H9 (cell line): ENCODE measurements at regions not wholly inside any gene's neighbourhood (a gene's known extent, or its start where the extent isn't known, plus 50 kb on each side); places are given as distances from the start of the nearest gene placed in this dataset.

ENCODE experiments used
- DNase-seq: peaks from one replicate; pipeline ENCODE4 v3.0.0-alpha.2; 2017
- H2AFZ ChIP-seq: one replicate; pipeline ENCODE4 v1.6.1; 2013; ENCODE audit warnings: mild to moderate bottlenecking, low read length, control low read depth, moderate library complexity
- H2AK5ac ChIP-seq: 2 replicates; pipeline ENCODE4 v1.6.1; 2013; ENCODE audit warnings: low read length, control low read depth, mixed read lengths; ENCODE audit not compliant: insufficient read length
- H2BK120ac ChIP-seq: one replicate; pipeline ENCODE4 v1.6.1; 2013; ENCODE audit warnings: low read depth, mild to moderate bottlenecking, low read length, control low read depth, inconsistent platforms; ENCODE audit not compliant: poor library complexity, severe bottlenecking
- H2BK12ac ChIP-seq: 2 replicates; pipeline ENCODE4 v1.6.1; 2013; ENCODE audit warnings: low read length, control low read depth, mixed read lengths, low read depth; ENCODE audit not compliant: insufficient read length
- H2BK15ac ChIP-seq: 2 replicates; pipeline ENCODE4 v1.6.1; 2013; ENCODE audit warnings: low read depth, low read length, control low read depth
- H2BK20ac ChIP-seq: one replicate; pipeline ENCODE4 v1.6.1; 2013; ENCODE audit warnings: low read depth, mild to moderate bottlenecking, low read length, control low read depth, inconsistent platforms; ENCODE audit not compliant: poor library complexity, severe bottlenecking
- H2BK5ac ChIP-seq: 2 replicates; pipeline ENCODE4 v1.6.1; 2013; ENCODE audit warnings: low read length, control low read depth, mixed read lengths; ENCODE audit not compliant: insufficient read length
- H3K14ac ChIP-seq: 2 replicates; pipeline ENCODE4 v1.6.1; 2013; ENCODE audit warnings: low read length, control low read depth; ENCODE audit not compliant: insufficient read depth
- H3K18ac ChIP-seq: 2 replicates; pipeline ENCODE4 v1.6.1; 2013; ENCODE audit warnings: low read depth, mild to moderate bottlenecking, mixed read lengths, low read length, control low read depth; ENCODE audit not compliant: insufficient read length
- H3K23ac ChIP-seq: 2 replicates; pipeline ENCODE4 v1.6.1; 2013; ENCODE audit warnings: low read length, control low read depth, mixed read lengths, low read depth; ENCODE audit not compliant: insufficient read length
- H3K23me2 ChIP-seq: 2 replicates; pipeline ENCODE4 v1.6.1; 2013; ENCODE audit warnings: low read depth, mild to moderate bottlenecking, mixed read lengths, low read length, control low read depth; ENCODE audit not compliant: insufficient read length, poor library complexity, severe bottlenecking
- H3K27ac ChIP-seq: 2 replicates; pipeline ENCODE4 v1.5.1; 2013; ENCODE audit warnings: low read length, control low read depth, mixed read lengths, low read depth; ENCODE audit not compliant: insufficient read length
- H3K27me3 ChIP-seq: 2 replicates; pipeline ENCODE4 v1.6.1; 2013; ENCODE audit warnings: low read length, control low read depth, inconsistent platforms; ENCODE audit not compliant: insufficient read depth
- H3K4ac ChIP-seq: 2 replicates; pipeline ENCODE4 v1.6.1; 2013; ENCODE audit warnings: low read depth, mild to moderate bottlenecking, control low read depth, inconsistent platforms, low read length, moderate library complexity
- H3K4me1 ChIP-seq: 2 replicates; pipeline ENCODE4 v1.6.1; 2013; ENCODE audit warnings: low read length, control low read depth, inconsistent platforms; ENCODE audit not compliant: insufficient read depth
- H3K4me2 ChIP-seq: 2 replicates; pipeline ENCODE4 v1.6.1; 2013; ENCODE audit warnings: low read length, control low read depth, mixed read lengths; ENCODE audit not compliant: insufficient read length, insufficient read depth
- H3K56ac ChIP-seq: 2 replicates; pipeline ENCODE4 v1.6.1; 2013; ENCODE audit warnings: low read depth, mild to moderate bottlenecking, mixed read lengths, low read length, control low read depth; ENCODE audit not compliant: insufficient read length
- H3K79me1 ChIP-seq: 2 replicates; pipeline ENCODE4 v1.6.1; 2013; ENCODE audit warnings: low read depth, mild to moderate bottlenecking, moderate library complexity, low read length, control low read depth, inconsistent platforms; ENCODE audit not compliant: insufficient read depth, poor library complexity, severe bottlenecking
- H3K79me2 ChIP-seq: 2 replicates; pipeline ENCODE4 v1.6.1; 2013; ENCODE audit warnings: low read length, control low read depth, inconsistent platforms; ENCODE audit not compliant: insufficient read depth
- H3K9ac ChIP-seq: 2 replicates; pipeline ENCODE4 v1.6.1; 2013; ENCODE audit warnings: low read length, control low read depth, mixed read lengths; ENCODE audit not compliant: insufficient read length; ENCODE audit errors: extremely low read depth
- H3K9me3 ChIP-seq: one replicate; pipeline ENCODE4 v1.6.1; 2013; ENCODE audit warnings: low read depth, low read length, inconsistent platforms; ENCODE audit not compliant: control insufficient read depth
- H3T11ph ChIP-seq: one replicate; pipeline ENCODE4 v1.6.1; 2013; ENCODE audit warnings: mild to moderate bottlenecking, low read length, control low read depth, inconsistent platforms
- H4K20me1 ChIP-seq: one replicate; pipeline ENCODE4 v1.6.1; 2013; ENCODE audit not compliant: control insufficient read depth, insufficient read length, insufficient read depth
- H4K5ac ChIP-seq: 2 replicates; pipeline ENCODE4 v1.6.1; 2013; ENCODE audit warnings: low read depth, mild to moderate bottlenecking, mixed read lengths, low read length, control low read depth; ENCODE audit not compliant: insufficient read length
- H4K8ac ChIP-seq: replicated peaks from 2 replicates; pipeline ENCODE4 v1.6.1; 2013; ENCODE audit warnings: low read length, control low read depth, mixed read lengths, low read depth; ENCODE audit not compliant: insufficient read length
- H4K91ac ChIP-seq: 2 replicates; pipeline ENCODE4 v1.6.1; 2013; ENCODE audit warnings: low read depth, mild to moderate bottlenecking, moderate library complexity, mixed read lengths, low read length, control low read depth; ENCODE audit not compliant: insufficient read length
- H3K27ac Mint-ChIP-seq, 3 experiments: 2 replicates in 2 of 3; 3 replicates in 1 of 3; pipeline ENCODE4 v1.8.0; 2020 to 2021; ENCODE audit warnings: mixed read lengths in 3 of 3, mild to moderate bottlenecking in 1 of 3, moderate library complexity in 1 of 3
- H3K27me3 Mint-ChIP-seq: 2 replicates; pipeline ENCODE4 v1.8.0; 2021; ENCODE audit warnings: low read depth, mild to moderate bottlenecking, moderate library complexity, mixed read lengths
- H3K36me3 Mint-ChIP-seq, 3 experiments: 2 replicates in 2 of 3; 3 replicates in 1 of 3; pipeline ENCODE4 v1.8.0; 2020 to 2021; ENCODE audit warnings: low read depth in 3 of 3, mixed read lengths in 3 of 3; ENCODE audit not compliant: insufficient read depth in 1 of 3
- H3K4me1 Mint-ChIP-seq, 2 experiments: 2 replicates each; pipeline ENCODE4 v1.8.0; 2020; ENCODE audit warnings: mixed read lengths in 2 of 2
- H3K4me3 Mint-ChIP-seq, 2 experiments: 2 replicates in 1 of 2; 3 replicates in 1 of 2; pipeline ENCODE4 v1.8.0; 2020 to 2021; ENCODE audit warnings: mild to moderate bottlenecking in 2 of 2, mixed read lengths in 2 of 2, moderate library complexity in 1 of 2
- H3K9me3 Mint-ChIP-seq, 2 experiments: 2 replicates in 1 of 2; 3 replicates in 1 of 2; pipeline ENCODE4 v1.8.0; 2020; ENCODE audit warnings: mild to moderate bottlenecking in 2 of 2, mixed read lengths in 2 of 2, moderate library complexity in 1 of 2
- WGBS: extraction: QIAGEN DNeasy Blood & Tissue Kit; methylation state at CpG from one replicate; pipeline ENCODE4 v1.1.7; 2013; ENCODE audit warnings: missing lambda C conversion rate, low lambda C conversion rate, mixed read lengths; ENCODE audit not compliant: insufficient read length; ENCODE audit errors: extremely low coverage; 5-methylcytosine and 5-hydroxymethylcytosine counted together
- TF ChIP-seq, protein P1 (sequence below): fragments of 200-600 bp; sonication (generic); conservative IDR thresholded peaks from 3 replicates; pipeline ENCODE4 v1.8.0; 2021; ENCODE audit warnings: antibody characterized with exemption, mild to moderate bottlenecking

- H3K27me3 Mint-ChIP-seq, result no peaks in the 10 kb centered on the region
- Histone ChIP-seq H3K27me3 (no peaks in the 10 kb centered on the region), H3K23me2 (no peaks in the 10 kb centered on the region), H4K20me1 (no peaks in the 10 kb centered on the region), H3K9ac (no peak overlapping the region), H2BK15ac (no peak overlapping the region), H2BK20ac (no peak overlapping the region), H2BK5ac (no peak overlapping the region), H2BK12ac (no peak overlapping the region), H3K23ac (no peak overlapping the region), H3T11ph (no peak overlapping the region), H4K8ac (no peak overlapping the region), H3K79me1 (no peaks in the 10 kb centered on the region), H3K4me2 (no peak overlapping the region), H4K5ac (no peak overlapping the region), H3K4ac (no peak overlapping the region), H3K79me2 (no peaks in the 10 kb centered on the region), H3K27ac (no peak overlapping the region), H2AK5ac (no peak overlapping the region), H3K4me1 (no peaks in the 10 kb centered on the region), H3K9me3 (no peaks in the 10 kb centered on the region), H2BK120ac (no peak overlapping the region), H3K56ac (no peak overlapping the region), H4K91ac (no peak overlapping the region), H3K18ac (no peak overlapping the region), H2AFZ (no peak overlapping the region), H3K14ac (no peak overlapping the region)
- TF ChIP-seq, protein P1, sequence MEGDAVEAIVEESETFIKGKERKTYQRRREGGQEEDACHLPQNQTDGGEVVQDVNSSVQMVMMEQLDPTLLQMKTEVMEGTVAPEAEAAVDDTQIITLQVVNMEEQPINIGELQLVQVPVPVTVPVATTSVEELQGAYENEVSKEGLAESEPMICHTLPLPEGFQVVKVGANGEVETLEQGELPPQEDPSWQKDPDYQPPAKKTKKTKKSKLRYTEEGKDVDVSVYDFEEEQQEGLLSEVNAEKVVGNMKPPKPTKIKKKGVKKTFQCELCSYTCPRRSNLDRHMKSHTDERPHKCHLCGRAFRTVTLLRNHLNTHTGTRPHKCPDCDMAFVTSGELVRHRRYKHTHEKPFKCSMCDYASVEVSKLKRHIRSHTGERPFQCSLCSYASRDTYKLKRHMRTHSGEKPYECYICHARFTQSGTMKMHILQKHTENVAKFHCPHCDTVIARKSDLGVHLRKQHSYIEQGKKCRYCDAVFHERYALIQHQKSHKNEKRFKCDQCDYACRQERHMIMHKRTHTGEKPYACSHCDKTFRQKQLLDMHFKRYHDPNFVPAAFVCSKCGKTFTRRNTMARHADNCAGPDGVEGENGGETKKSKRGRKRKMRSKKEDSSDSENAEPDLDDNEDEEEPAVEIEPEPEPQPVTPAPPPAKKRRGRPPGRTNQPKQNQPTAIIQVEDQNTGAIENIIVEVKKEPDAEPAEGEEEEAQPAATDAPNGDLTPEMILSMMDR, result no peak
- no peaks in the 10 kb centered on the region for H3K36me3 Mint-ChIP-seq
- no peak overlapping the region for H3K27ac Mint-ChIP-seq
- no peak for DNase-seq
- no CpG with 5 or more reads among the region's 16 CpGs for WGBS
- H3K4me1 Mint-ChIP-seq, result peaks cover 18 to 33% of the 10 kb centered on the region in 2 experiments
- no peak overlapping the region for H3K4me3 Mint-ChIP-seq
- no peaks in the 10 kb centered on the region for H3K9me3 Mint-ChIP-seq
These were observed 339.4 kb downstream of the BCL11A start for GRCh38 chr2:60213865-60214625.
